CD4-positive, alpha-beta T cell treated with Interleukin-17A for 4 hours (primary cell): ENCODE measurements at regions not wholly inside any gene's neighbourhood (a gene's known extent, or its start where the extent isn't known, plus 50 kb on each side); places are given as distances from the start of the nearest gene placed in this dataset.

Experiments
- DNase-seq: peaks from one replicate; pipeline ENCODE4 v3.0.0-alpha.2; 2020; ENCODE audit warnings: mixed read lengths

DNA sequence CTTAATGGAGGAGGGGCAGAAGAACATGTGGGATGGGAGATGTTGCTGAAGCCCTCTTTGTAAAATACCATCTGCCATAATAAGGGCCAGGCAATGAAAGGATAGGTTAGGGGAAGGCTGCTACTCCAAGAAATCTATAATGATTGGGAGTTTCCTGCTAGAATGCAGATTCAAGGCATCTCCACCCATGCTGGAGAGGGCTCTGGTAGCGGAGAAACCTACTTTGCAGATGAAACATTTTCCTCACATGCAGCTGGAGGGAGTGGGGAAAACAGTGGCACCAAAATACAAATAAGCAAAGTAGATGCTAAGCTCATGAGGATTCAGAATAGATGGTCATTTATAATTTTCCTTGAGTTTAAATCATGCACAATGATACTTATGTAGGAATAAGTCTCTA lies 82.3 kb upstream of the GCFC2 start:
- DNase-seq = no peak

DNA sequence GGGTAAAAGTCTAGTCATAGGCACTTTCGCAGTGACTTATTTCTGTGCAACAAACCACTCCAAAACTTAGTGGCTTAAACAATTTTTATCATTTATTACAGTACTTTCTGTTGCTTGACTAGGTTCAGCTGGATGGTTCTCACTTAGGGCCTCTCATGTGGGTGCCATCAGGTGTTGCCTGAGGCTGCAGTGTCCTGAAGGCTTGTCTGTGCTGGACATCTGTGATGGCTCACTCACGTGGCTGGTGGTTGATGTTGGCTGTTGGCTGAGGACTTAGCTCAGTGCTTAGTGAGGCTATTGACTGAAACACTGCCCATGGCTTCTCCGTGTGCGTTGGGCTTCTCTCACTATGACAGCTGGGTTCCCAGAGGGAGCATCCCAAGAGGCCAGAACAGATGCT lies 81.4 kb upstream of the GCFC2 start:
- no peak for DNase-seq

DNA sequence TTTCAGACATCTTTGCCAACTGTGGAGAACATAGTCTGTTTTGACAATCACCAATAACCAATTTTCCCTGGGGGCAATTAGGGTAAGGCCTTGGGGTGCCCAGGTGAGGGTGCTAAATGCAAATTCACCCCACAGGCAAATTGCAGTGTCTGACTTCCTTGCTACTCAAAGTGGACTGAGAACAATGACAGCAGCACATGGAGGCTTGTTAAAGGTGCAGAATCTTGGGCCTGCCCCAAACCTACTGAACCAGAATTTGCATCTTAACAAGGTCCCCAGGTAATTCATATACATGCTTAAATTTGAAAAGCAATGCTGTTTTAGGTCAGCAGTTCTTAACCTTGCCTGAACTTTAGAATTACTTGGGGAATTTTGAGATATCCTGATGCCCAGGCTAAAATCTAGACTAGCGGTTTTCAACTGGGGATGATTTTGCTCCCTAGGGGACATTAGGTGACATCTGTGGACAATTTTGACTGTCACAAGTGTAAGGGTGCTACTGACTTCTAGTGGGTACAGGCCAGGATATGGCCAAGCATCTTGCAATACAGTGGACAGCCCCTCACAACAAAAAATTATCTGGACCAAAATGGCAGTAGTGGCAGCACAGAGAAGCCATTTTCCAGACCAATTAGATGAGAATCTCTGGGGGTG lies 80.2 kb upstream of the GCFC2 start:
- DNase-seq = no peak

DNA sequence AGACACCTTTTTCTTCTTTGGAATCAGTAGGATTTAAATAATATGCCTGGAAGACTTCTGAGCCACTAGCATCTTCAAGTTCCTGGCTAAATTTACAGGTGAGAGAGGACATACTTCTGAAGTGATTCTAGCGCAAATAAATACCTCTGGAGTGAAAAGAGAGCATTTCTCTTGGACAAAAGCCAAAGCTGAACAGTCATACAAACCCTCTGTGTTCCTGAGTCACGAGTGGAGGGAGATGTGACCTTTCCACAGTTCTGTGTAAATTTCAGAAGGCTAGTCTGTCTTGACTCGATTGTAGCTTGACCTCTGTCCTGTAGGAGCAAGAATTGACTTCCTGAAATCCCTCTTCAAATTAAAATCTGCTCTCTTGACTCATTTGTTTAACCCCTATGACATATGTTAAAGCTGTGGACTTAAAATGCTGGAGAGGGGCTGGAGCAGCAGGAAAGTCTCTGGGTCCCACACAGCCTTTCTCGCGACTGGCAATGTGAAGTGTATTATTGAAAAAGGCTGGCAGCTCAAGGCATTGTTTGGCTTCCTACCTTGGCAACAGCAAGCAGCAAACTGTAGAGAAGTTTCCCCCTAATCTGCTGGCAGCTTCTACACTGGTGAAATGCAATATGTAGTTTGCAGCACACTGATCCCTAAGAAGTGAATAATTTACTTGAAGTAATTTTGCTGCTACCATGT lies 79.6 kb upstream of the GCFC2 start:
- DNase-seq = no peak

DNA sequence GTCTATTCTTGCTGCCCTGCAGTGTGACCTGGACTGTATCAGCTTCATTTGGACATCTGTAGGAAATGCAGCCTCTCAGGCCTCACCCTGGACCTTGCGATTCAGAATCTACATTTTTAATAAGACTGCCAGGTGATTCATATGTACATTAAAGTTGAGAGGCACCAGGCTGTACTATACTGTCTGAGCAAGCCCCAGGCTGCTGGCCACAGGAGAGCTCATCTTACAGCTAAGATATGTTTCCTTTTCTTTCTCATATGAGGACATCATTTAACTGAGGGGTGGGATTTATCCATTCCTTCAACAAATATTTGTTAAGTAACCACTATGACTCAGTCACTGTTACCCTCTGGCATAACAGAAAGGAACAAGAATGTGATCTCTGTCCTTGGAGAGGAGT lies 78.2 kb upstream of the GCFC2 start:
- DNase-seq = no peak

DNA sequence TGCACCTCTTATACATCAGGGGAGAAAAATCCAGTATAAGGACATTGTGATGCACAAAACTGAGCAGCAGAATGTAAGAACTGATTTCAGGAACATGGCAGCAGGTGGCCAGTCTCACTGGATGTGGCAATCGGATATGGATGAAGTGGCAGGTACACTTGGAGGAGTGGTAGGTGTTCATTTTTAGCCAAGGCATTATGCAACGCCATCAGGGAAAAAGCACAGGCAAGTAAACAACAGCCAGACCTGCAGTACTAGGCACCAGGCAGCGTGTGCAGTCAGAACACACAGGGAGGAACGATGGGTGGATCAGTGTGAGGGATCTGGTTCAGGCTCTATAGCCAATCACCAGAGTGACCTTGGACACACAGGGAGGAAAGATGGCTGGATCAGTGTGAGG lies 77.4 kb upstream of the GCFC2 start:
- no peak for DNase-seq

DNA sequence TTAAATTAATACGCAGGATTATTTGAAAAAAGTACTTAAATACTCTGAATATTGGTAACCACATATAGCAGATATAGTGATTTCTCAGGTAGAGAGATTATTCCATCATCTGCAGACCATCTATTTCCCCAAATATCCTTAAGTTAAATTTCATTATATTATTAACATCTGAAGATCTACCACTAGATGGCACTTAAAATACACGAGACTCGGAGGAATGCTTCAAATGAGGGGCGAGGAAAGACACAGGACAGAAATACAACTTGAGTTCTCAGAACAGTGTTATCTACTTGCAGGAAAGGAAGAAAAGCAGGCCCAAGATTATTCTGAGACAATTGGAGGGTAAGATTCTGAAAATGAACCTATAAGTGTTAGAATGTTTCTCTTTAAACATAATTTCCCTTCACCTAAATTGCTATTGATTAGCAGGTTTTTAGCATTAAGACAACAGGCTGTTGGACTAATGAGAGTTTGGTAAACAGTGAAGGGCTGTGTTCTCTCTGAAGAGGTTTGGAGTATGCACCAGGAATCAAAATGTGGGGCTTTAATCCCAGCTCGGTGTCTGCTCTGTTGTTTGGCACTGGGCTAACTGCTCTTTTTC lies 76.9 kb upstream of the GCFC2 start:
- DNase-seq = no peak

DNA sequence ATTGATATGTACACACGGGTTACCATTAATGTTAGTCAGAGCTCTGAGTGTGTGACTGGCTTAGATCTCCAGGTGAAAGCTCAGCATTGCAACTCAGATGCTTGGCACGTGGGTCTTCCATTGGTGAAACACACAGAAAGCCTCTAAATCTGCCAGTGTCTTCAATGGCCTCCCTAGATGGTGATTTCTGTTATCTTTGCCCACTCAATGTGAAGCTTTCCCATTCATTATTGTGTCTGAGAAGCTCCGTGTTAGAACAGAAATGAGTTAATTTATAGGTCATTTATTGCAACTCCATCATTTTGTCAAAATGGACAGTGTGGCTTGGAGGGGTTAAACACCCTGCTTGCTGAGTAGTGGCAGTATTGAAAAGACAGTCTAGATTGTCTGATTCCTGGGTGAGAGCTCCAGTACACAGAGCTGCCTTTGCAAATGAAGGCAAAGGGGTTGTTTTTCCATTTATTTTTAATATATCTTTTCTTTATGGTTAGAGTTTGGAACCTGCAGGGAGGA lies 64.7 kb upstream of the GCFC2 start:
- DNase-seq = no peak

DNA sequence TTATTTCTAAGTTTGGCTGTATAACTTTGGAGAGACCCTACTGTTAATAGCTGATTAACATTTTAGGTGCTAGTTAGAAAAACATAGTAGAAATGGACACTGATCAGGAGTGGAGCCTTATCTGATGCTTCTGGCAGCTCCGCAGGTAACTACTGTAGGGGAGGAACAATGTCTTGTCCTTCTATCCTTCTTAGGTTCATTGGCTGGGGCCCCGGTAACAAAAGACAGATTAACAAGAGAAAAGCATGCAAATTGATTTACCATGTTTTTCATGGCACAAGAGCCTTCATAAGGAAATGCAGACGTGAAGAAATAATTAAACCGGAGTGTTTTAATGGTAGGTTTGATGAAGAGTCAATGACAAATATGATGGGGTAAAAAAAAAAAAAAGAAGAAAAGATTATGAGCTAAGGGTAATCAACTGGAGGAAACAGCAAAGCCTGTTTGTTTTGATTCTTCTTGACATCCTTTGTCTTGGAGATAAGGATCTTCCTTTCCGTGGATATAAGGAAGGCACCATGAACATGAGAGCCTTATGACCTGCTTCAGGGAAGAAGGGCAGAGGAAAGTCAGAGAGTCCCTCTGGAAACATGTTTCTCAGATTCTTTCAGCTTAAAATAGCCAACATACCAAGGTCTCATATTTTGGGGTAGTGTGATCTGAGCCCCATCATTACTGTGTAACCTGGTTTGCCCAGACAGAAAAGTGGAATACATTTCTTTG lies 62.4 kb upstream of the GCFC2 start:
- DNase-seq = no peak

DNA sequence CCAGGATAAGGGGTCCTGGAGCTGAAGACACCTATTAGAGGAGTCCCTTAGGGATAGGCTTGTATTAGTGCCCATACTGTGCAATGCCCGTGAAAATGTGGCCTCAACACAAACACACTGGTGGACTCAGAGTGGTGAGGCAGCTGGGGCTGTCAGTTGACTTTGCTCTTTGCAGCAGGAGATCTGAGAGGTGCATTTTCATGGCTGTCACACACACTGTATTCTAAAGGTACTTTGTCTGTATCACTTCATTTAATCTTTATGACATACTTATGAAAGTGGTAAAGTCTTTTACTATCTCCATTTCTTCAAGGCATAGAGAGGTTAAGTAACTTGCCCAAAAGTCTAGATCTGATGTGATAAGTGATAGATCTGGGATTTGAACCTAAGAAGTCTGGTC lies 55.1 kb upstream of the GCFC2 start:
- DNase-seq = no peak

DNA sequence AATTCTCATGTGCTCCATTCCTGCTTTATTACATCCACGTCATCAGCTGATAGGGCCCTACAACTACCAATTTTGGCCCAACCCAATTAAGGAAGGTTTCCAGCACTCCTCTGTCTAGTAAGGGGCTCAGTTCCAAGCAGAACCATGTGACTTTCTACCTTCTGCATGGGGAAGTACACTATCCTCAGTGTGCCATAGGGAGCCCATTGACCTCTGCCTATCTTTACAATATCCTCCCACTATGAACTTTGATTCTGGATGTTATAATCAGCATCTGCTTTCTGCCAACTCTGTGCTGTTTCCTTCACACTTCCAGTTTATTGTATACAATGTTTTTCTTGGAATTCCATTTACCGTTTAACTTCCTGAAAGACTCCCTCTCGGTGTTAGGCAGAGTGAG lies 53.9 kb upstream of the GCFC2 start:
- no peak for DNase-seq
